NB4 (cell line): ENCODE measurements at regions not wholly inside any gene's neighbourhood (a gene's known extent, or its start where the extent isn't known, plus 50 kb on each side); places are given as distances from the start of the nearest gene placed in this dataset.

Experiments used
- DNase-seq: peaks from one replicate; pipeline ENCODE4 v3.0.0; 2010; ENCODE audit warnings: low read depth
- H3K4me3 ChIP-seq: one replicate; pipeline ENCODE4 v1.5.1; 2011; ENCODE audit warnings: mild to moderate bottlenecking, low read depth, low read length, moderate library complexity
- CTCF ChIP-seq: IDR thresholded peaks from one replicate; pipeline ENCODE4 v1.5.1; 2012; ENCODE audit warnings: low read depth, low read length
- MAX ChIP-seq: IDR thresholded peaks from 2 replicates; pipeline ENCODE4 v1.6.1; 2011; ENCODE audit warnings: low read depth, low read length
- MYC ChIP-seq: IDR thresholded peaks from 2 replicates; pipeline ENCODE4 v1.6.1; 2011; ENCODE audit warnings: low read depth, low read length
- POLR2A ChIP-seq: IDR thresholded peaks from 2 replicates; pipeline ENCODE4 v1.6.1; 2011; ENCODE audit warnings: mild to moderate bottlenecking; ENCODE audit not compliant: insufficient read length; ENCODE audit errors: extremely low read depth

- no peak for DNase-seq
- TF ChIP-seq MAX (no peak), MYC (no peak), CTCF (no peak), POLR2A (no peak)
- H3K4me3 ChIP-seq = no peak overlapping the region
Observed at GRCh38 chr4:14249226-14249625, 621.7 kb upstream of the BOD1L1 start.

GRCh38 chr4:14254252-14254651, 626.7 kb upstream of the BOD1L1 start:
- TF ChIP-seq MYC = no peak
- peak; percentile 69 for TF ChIP-seq CTCF
- DNase-seq = peak; percentile 39
- H3K4me3 ChIP-seq = no peak overlapping the region

- DNase-seq = no peak
- no peak for TF ChIP-seq POLR2A
- TF ChIP-seq MAX = no peak
- no peak for TF ChIP-seq CTCF
- no peak for TF ChIP-seq MYC
Observed at GRCh38 chr4:14254926-14255325, 627.4 kb upstream of the BOD1L1 start.

GRCh38 chr4:14257903-14258302, 630.4 kb upstream of the BOD1L1 start:
- no peak for TF ChIP-seq MAX
- TF ChIP-seq POLR2A = no peak
- TF ChIP-seq CTCF = no peak
- TF ChIP-seq MYC = no peak
- H3K4me3 ChIP-seq = no peak overlapping the region
- no peak for DNase-seq

More at GRCh38 chr4:14254926-14255325, 627.4 kb upstream of the BOD1L1 start:
- no peak overlapping the region for H3K4me3 ChIP-seq

- H3K4me3 ChIP-seq = no peak overlapping the region
- DNase-seq = no peak
- TF ChIP-seq MAX (no peak), CTCF (no peak), POLR2A (no peak), MYC (no peak)
Observed at GRCh38 chr4:14259936-14260335, 632.4 kb upstream of the BOD1L1 start.

- no peak for TF ChIP-seq POLR2A
- no peak for TF ChIP-seq MAX
- TF ChIP-seq MYC = no peak
- no peak for TF ChIP-seq CTCF
- H3K4me3 ChIP-seq = no peak overlapping the region
- no peak for DNase-seq
Observed at GRCh38 chr4:14260591-14260990, 633.1 kb upstream of the BOD1L1 start.
